OCI-LY1 (cell line): ENCODE measurements at regions not wholly inside any gene's neighbourhood (a gene's known extent, or its start where the extent isn't known, plus 50 kb on each side); places are given as distances from the start of the nearest gene placed in this dataset.

Experiments used
- H2AFZ ChIP-seq: fragments of 200-600 bp; sonication (generic), shearing (Covaris generic); 2 replicates; pipeline ENCODE4 v1.6.0; 2014; ENCODE audit warnings: antibody characterized with exemption, mild to moderate bottlenecking, low read length
- H3F3A ChIP-seq: fragments of 200-600 bp; sonication (generic), shearing (Covaris generic); 2 replicates; pipeline ENCODE4 v1.6.0; 2014; ENCODE audit warnings: mild to moderate bottlenecking, antibody characterized with exemption, low read length, moderate library complexity; ENCODE audit not compliant: insufficient read depth
- H3K27ac ChIP-seq: fragments of 200-600 bp; sonication (generic); 2 replicates; pipeline ENCODE4 v1.5.1; 2014; ENCODE audit warnings: low read length, mixed run types, mild to moderate bottlenecking, low read depth; ENCODE audit not compliant: poor library complexity, severe bottlenecking
- H3K27me3 ChIP-seq: fragments of 200-600 bp; sonication (generic); 2 replicates; pipeline ENCODE4 v1.6.0; 2014; ENCODE audit warnings: antibody characterized with exemption, mild to moderate bottlenecking, low read length, moderate library complexity; ENCODE audit not compliant: insufficient read depth
- H3K36me3 ChIP-seq: fragments of 200-600 bp; sonication (generic); 2 replicates; pipeline ENCODE4 v1.6.1; 2014; ENCODE audit warnings: mild to moderate bottlenecking, antibody characterized with exemption, low read length, moderate library complexity, mixed read lengths; ENCODE audit not compliant: insufficient read depth
- H3K4me1 ChIP-seq: fragments of 200-600 bp; sonication (generic); 2 replicates; pipeline ENCODE4 v1.5.1; 2014; ENCODE audit warnings: mild to moderate bottlenecking, low read length, moderate library complexity; ENCODE audit not compliant: insufficient read depth, severe bottlenecking
- H3K4me2 ChIP-seq: fragments of 200-600 bp; sonication (generic), shearing (Covaris generic); 2 replicates; pipeline ENCODE4 v1.6.1; 2014; ENCODE audit warnings: low read length
- H3K4me3 ChIP-seq: fragments of 200-600 bp; sonication (generic); 2 replicates; pipeline ENCODE4 v1.5.1; 2014; ENCODE audit warnings: low read length, low read depth, mild to moderate bottlenecking, mixed read lengths; ENCODE audit not compliant: poor library complexity, severe bottlenecking
- H3K79me2 ChIP-seq: fragments of 200-600 bp; shearing (Covaris generic); 2 replicates; pipeline ENCODE4 v1.6.1; 2016; ENCODE audit warnings: mixed run types, low read length, mixed read lengths; ENCODE audit not compliant: insufficient read depth
- H3K9ac ChIP-seq: fragments of 200-600 bp; sonication (generic), shearing (Covaris generic); 2 replicates; pipeline ENCODE4 v1.6.1; 2014; ENCODE audit warnings: mild to moderate bottlenecking, low read length, mixed read lengths
- H3K9me2 ChIP-seq: fragments of 200-600 bp; sonication (generic), shearing (Covaris generic); 2 replicates; pipeline ENCODE4 v1.6.1; 2014; ENCODE audit warnings: low read depth, mild to moderate bottlenecking, low read length, mixed read lengths
- H3K9me3 ChIP-seq: fragments of 200-600 bp; shearing (Covaris generic); 2 replicates; pipeline ENCODE4 v1.6.1; 2014; ENCODE audit warnings: low read length, mixed read lengths
- H4K20me1 ChIP-seq: fragments of 200-600 bp; sonication (generic), shearing (Covaris generic); 2 replicates; pipeline ENCODE4 v1.6.0; 2016; ENCODE audit warnings: mild to moderate bottlenecking, low read length; ENCODE audit not compliant: insufficient read depth
- CTCF ChIP-seq: fragments of 200-600 bp; sonication (generic), shearing (Covaris generic); IDR thresholded peaks from 2 replicates; pipeline ENCODE4 v1.5.1; 2017; ENCODE audit warnings: mild to moderate bottlenecking, antibody characterized with exemption, low read length, moderate library complexity, mixed read lengths
- EZH2 ChIP-seq: fragments of 200-600 bp; sonication (generic), shearing (Covaris generic); IDR thresholded peaks from 2 replicates; pipeline ENCODE4 v1.8.0; 2017; ENCODE audit warnings: borderline replicate concordance, mixed run types, mild to moderate bottlenecking, antibody characterized with exemption, low read length, moderate library complexity, mixed read lengths

- Histone ChIP-seq H3K9me2 (no peaks in the 10 kb centered on the region), H3K4me3 (no peak overlapping the region), H3K4me1 (no peaks in the 10 kb centered on the region), H3K27me3 (no peaks in the 10 kb centered on the region), H2AFZ (no peak overlapping the region), H3K36me3 (no peaks in the 10 kb centered on the region), H3F3A (no peaks in the 10 kb centered on the region), H3K27ac (no peak overlapping the region), H3K9me3 (no peaks in the 10 kb centered on the region), H4K20me1 (no peaks in the 10 kb centered on the region), H3K79me2 (no peaks in the 10 kb centered on the region), H3K9ac (no peak overlapping the region), H3K4me2 (no peak overlapping the region)
- no peak for TF ChIP-seq CTCF
- TF ChIP-seq EZH2, result no peak
These were observed 56.5 kb upstream of the SORCS3 start for GRCh38 chr10:104584541-104584940.

DNA sequence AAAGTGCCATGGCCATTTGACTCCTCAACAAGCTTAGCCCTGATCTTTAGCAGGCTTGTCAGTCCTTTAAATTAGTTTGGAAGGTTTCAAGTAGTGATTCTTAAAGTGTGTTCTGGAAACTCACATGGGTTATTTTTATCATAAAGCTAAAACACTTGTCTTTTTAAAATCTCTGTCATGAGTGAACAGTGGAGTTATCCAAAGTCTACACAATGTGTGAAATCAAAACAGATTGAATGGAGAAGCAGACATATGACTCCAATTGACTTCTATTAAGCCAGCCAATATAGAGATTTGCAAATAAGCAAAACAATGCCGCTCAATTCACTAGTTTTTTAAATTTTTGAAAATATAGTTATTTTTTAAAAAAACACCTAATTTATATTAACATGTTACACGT lies 53.3 kb upstream of the SORCS3 start:
- Histone ChIP-seq H2AFZ (no peak overlapping the region), H3K36me3 (no peaks in the 10 kb centered on the region), H3K4me1 (no peaks in the 10 kb centered on the region), H3K9me2 (no peaks in the 10 kb centered on the region), H3K4me3 (no peak overlapping the region), H3K4me2 (no peak overlapping the region), H3K9me3 (no peaks in the 10 kb centered on the region), H3K9ac (no peak overlapping the region), H3F3A (no peaks in the 10 kb centered on the region), H3K27me3 (no peaks in the 10 kb centered on the region), H3K79me2 (no peaks in the 10 kb centered on the region), H3K27ac (no peak overlapping the region), H4K20me1 (no peaks in the 10 kb centered on the region)
- no peak for TF ChIP-seq CTCF
- TF ChIP-seq EZH2, result no peak

- H3K9me3 ChIP-seq, result no peaks in the 10 kb centered on the region
- no peak overlapping the region for H3K27ac ChIP-seq
- H3F3A ChIP-seq, result no peaks in the 10 kb centered on the region
- H3K4me2 ChIP-seq, result no peak overlapping the region
- H3K79me2 ChIP-seq, result no peaks in the 10 kb centered on the region
- no peak overlapping the region for H2AFZ ChIP-seq
- H3K27me3 ChIP-seq, result no peaks in the 10 kb centered on the region
- no peaks in the 10 kb centered on the region for H4K20me1 ChIP-seq
- no peak overlapping the region for H3K9ac ChIP-seq
- no peak for TF ChIP-seq CTCF
- no peak for TF ChIP-seq EZH2
- H3K36me3 ChIP-seq, result no peaks in the 10 kb centered on the region
- H3K4me3 ChIP-seq, result no peak overlapping the region
- no peaks in the 10 kb centered on the region for H3K4me1 ChIP-seq
- H3K9me2 ChIP-seq, result no peaks in the 10 kb centered on the region
These were observed 51.7 kb upstream of the SORCS3 start for GRCh38 chr10:104589431-104589830.
